ENCODE measurements at regions not wholly inside any gene's neighbourhood (a gene's known extent, or its start where the extent isn't known, plus 50 kb on each side); places are given as distances from the start of the nearest gene placed in this dataset.

- DNase-seq: no peak
Measured at GRCh38 chr13:92938486-92939020, 288.1 kb upstream of the GPC6 start.

GRCh38 chr13:92941167-92941566 lies 285.4 kb upstream of the GPC6 start:
- DNase-seq: no peak

GRCh38 chr13:92947770-92948434 lies 278.7 kb upstream of the GPC6 start:
- DNase-seq: no peak

- DNase-seq: no peak
Measured at GRCh38 chr13:92950771-92951170, 275.8 kb upstream of the GPC6 start.

- DNase-seq: no peak
Measured at GRCh38 chr13:92951273-92951890, 275.2 kb upstream of the GPC6 start.

- DNase-seq: no peak
Measured at GRCh38 chr13:92952161-92952560, 274.4 kb upstream of the GPC6 start.

GRCh38 chr13:92954746-92955145 lies 271.9 kb upstream of the GPC6 start:
- no peak for DNase-seq

- no peak for DNase-seq
Measured at GRCh38 chr13:92959790-92960189, 266.8 kb upstream of the GPC6 start.

GRCh38 chr13:92963029-92963428 lies 263.6 kb upstream of the GPC6 start:
- no peak for DNase-seq

- DNase-seq: no peak
Measured at GRCh38 chr13:92966341-92966740, 260.3 kb upstream of the GPC6 start.

- no peak for DNase-seq
Measured at GRCh38 chr13:92966900-92967299, 259.7 kb upstream of the GPC6 start.

GRCh38 chr13:92967923-92968322 lies 258.7 kb upstream of the GPC6 start:
- DNase-seq: no peak

- no peak for DNase-seq
Measured at GRCh38 chr13:92972751-92973150, 253.9 kb upstream of the GPC6 start.

- DNase-seq: no peak
Measured at GRCh38 chr13:92974905-92975429, 251.6 kb upstream of the GPC6 start.

GRCh38 chr13:92976657-92977056 lies 249.9 kb upstream of the GPC6 start:
- no peak for DNase-seq

GRCh38 chr13:92984151-92984550 lies 242.5 kb upstream of the GPC6 start:
- DNase-seq: no peak

- DNase-seq: no peak
Measured at GRCh38 chr13:92989301-92989700, 237.3 kb upstream of the GPC6 start.

- no peak for DNase-seq
Measured at GRCh38 chr13:92991692-92992091, 234.9 kb upstream of the GPC6 start.

- DNase-seq: no peak
Measured at GRCh38 chr13:92994056-92994455, 232.6 kb upstream of the GPC6 start.

GRCh38 chr13:93001866-93002461 lies 224.6 kb upstream of the GPC6 start:
- no peak for DNase-seq

- no peak for DNase-seq
Measured at GRCh38 chr13:93003531-93003930, 223.1 kb upstream of the GPC6 start.

GRCh38 chr13:93004919-93005318 lies 221.7 kb upstream of the GPC6 start:
- no peak for DNase-seq

GRCh38 chr13:93007928-93008327 lies 218.7 kb upstream of the GPC6 start:
- no peak for DNase-seq

- DNase-seq: no peak
Measured at GRCh38 chr13:93017493-93018112, 209.0 kb upstream of the GPC6 start.

Measured in stimulated activated CD4-positive, alpha-beta T cell treated with anti-CD3 and anti-CD28 coated beads, Interleukin-1b, Interleukin-23, amount 100 ng/mL, for 48 hours (primary cell).